ENCODE measurements at regions not wholly inside any gene's neighbourhood (a gene's known extent, or its start where the extent isn't known, plus 50 kb on each side); places are given as distances from the start of the nearest gene placed in this dataset.

- Mint-ChIP-seq H3K4me1 (no peaks in the 10 kb centered on the region), H3K27me3 (no peaks in the 10 kb centered on the region), H3K27ac (no peak overlapping the region), H3K36me3 (ENCODE audit: low read depth) (no peaks in the 10 kb centered on the region), H3K4me3 (no peak overlapping the region), H3K9me3 (no peaks in the 10 kb centered on the region)
- no peak for ATAC-seq (replicated peaks)
Measured at GRCh38 chr2:150631236-150631821, 143.9 kb upstream of the RND3 start.

DNA sequence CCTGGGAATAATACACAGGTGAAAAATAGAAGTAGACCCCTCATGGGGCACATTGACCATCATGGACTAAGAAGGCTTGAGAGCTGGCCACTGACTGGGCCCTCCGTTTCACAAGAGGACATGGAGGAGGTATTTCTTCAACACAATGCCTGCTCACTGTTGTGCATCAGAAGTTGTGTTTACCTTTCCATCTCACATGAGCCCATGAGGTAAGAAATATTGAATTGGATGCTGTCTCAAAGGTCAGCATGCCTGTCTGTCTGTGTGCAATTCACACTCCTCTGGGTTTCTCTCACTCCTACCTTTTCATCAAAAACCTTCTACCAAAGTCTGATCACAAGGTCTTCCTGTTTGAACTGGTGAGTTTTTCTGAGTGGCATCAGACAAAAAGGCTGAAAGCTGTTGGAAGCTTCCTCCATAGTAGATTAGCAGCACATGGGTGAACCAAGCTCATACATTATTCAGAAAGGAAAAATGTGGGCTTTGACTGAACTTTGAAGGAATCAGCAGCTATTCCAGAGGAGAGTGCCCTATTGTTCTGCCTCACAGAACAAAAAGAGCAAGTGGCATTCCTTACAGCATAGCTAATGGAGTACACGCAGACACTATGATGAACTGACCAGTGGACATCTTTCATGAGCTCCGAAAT is 143.2 kb upstream of the RND3 start:
- ATAC-seq (replicated peaks) = no peak

GRCh38 chr2:150627526-150627925 is 140.1 kb upstream of the RND3 start:
- Mint-ChIP-seq H3K36me3 (ENCODE audit: low read depth) (no peaks in the 10 kb centered on the region), H3K27me3 (no peaks in the 10 kb centered on the region), H3K4me1 (no peaks in the 10 kb centered on the region), H3K27ac (no peak overlapping the region), H3K9me3 (no peaks in the 10 kb centered on the region), H3K4me3 (no peak overlapping the region)
- ATAC-seq (replicated peaks) = no peak

More for the DNA sequence above, 143.2 kb upstream of the RND3 start:
- Mint-ChIP-seq H3K4me1 (no peaks in the 10 kb centered on the region), H3K4me3 (no peak overlapping the region), H3K9me3 (no peaks in the 10 kb centered on the region), H3K36me3 (ENCODE audit: low read depth) (no peaks in the 10 kb centered on the region), H3K27me3 (no peaks in the 10 kb centered on the region), H3K27ac (no peak overlapping the region)

GRCh38 chr2:150626934-150627411 is 139.5 kb upstream of the RND3 start:
- no peaks in the 10 kb centered on the region for H3K4me1 Mint-ChIP-seq
- H3K27ac Mint-ChIP-seq = no peak overlapping the region
- H3K27me3 Mint-ChIP-seq = no peaks in the 10 kb centered on the region
- no peaks in the 10 kb centered on the region for H3K9me3 Mint-ChIP-seq
- no peak overlapping the region for H3K4me3 Mint-ChIP-seq
- no peaks in the 10 kb centered on the region for H3K36me3 Mint-ChIP-seq (ENCODE audit: low read depth)
- no peak for ATAC-seq (replicated peaks)

GRCh38 chr2:150625741-150626140 is 138.3 kb upstream of the RND3 start:
- ATAC-seq (replicated peaks) = no peak
- Mint-ChIP-seq H3K27ac (no peak overlapping the region), H3K4me1 (no peaks in the 10 kb centered on the region), H3K36me3 (ENCODE audit: low read depth) (no peaks in the 10 kb centered on the region), H3K9me3 (no peaks in the 10 kb centered on the region), H3K4me3 (no peak overlapping the region), H3K27me3 (no peaks in the 10 kb centered on the region)

DNA sequence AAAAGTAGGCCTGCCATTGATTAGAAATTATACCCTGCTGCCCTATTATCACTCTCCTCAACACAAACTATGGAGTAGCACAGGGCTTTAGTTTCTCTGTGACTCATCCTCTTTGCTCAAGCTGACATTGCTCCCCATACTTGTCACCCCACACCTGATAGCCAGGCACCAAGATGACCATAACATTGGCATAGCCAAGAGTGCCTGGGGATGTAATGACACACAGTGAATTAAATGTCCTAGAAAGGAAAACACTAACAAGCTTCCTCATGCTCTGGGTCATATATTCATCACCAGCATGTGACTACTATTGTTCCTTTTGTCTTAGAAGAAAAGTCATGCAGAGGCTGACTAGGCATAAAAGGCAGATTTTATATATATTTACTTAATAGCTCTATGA is 137.8 kb upstream of the RND3 start:
- Mint-ChIP-seq H3K9me3 (no peaks in the 10 kb centered on the region), H3K4me3 (no peak overlapping the region)
- peak; percentile 9 for ATAC-seq (replicated peaks)

GRCh38 chr2:150624001-150624401 is 136.5 kb upstream of the RND3 start:
- H3K36me3 Mint-ChIP-seq (ENCODE audit: low read depth) = no peaks in the 10 kb centered on the region
- no peaks in the 10 kb centered on the region for H3K4me1 Mint-ChIP-seq
- H3K27me3 Mint-ChIP-seq = no peaks in the 10 kb centered on the region

More for the DNA sequence above, 137.8 kb upstream of the RND3 start:
- H3K4me1 Mint-ChIP-seq = no peaks in the 10 kb centered on the region
- H3K27ac Mint-ChIP-seq = no peak overlapping the region
- H3K36me3 Mint-ChIP-seq (ENCODE audit: low read depth) = no peaks in the 10 kb centered on the region
- H3K27me3 Mint-ChIP-seq = no peaks in the 10 kb centered on the region

GRCh38 chr2:150621526-150622213 is 134.2 kb upstream of the RND3 start:
- no peaks in the 10 kb centered on the region for H3K27me3 Mint-ChIP-seq
- H3K4me1 Mint-ChIP-seq = no peaks in the 10 kb centered on the region
- no peak overlapping the region for H3K27ac Mint-ChIP-seq
- ATAC-seq (replicated peaks) = no peak
- H3K36me3 Mint-ChIP-seq (ENCODE audit: low read depth) = no peaks in the 10 kb centered on the region
- H3K4me3 Mint-ChIP-seq = no peak overlapping the region
- H3K9me3 Mint-ChIP-seq = no peaks in the 10 kb centered on the region

More at GRCh38 chr2:150624001-150624401, 136.5 kb upstream of the RND3 start:
- ATAC-seq (replicated peaks) = no peak
- H3K4me3 Mint-ChIP-seq = no peak overlapping the region
- H3K9me3 Mint-ChIP-seq = no peaks in the 10 kb centered on the region
- no peak overlapping the region for H3K27ac Mint-ChIP-seq

- no peak overlapping the region for H3K4me3 Mint-ChIP-seq
- H3K27me3 Mint-ChIP-seq = no peaks in the 10 kb centered on the region
- H3K4me1 Mint-ChIP-seq = no peaks in the 10 kb centered on the region
- H3K9me3 Mint-ChIP-seq = no peaks in the 10 kb centered on the region
- ATAC-seq (replicated peaks) = no peak
- no peak overlapping the region for H3K27ac Mint-ChIP-seq
- no peaks in the 10 kb centered on the region for H3K36me3 Mint-ChIP-seq (ENCODE audit: low read depth)
Measured at GRCh38 chr2:150620855-150621254, 133.4 kb upstream of the RND3 start.

GRCh38 chr2:150620416-150620815 is 132.9 kb upstream of the RND3 start:
- H3K4me3 Mint-ChIP-seq = no peak overlapping the region
- H3K27me3 Mint-ChIP-seq = no peaks in the 10 kb centered on the region
- H3K9me3 Mint-ChIP-seq = no peaks in the 10 kb centered on the region
- H3K36me3 Mint-ChIP-seq (ENCODE audit: low read depth) = no peaks in the 10 kb centered on the region
- H3K4me1 Mint-ChIP-seq = no peaks in the 10 kb centered on the region
- H3K27ac Mint-ChIP-seq = no peak overlapping the region
- no peak for ATAC-seq (replicated peaks)

DNA sequence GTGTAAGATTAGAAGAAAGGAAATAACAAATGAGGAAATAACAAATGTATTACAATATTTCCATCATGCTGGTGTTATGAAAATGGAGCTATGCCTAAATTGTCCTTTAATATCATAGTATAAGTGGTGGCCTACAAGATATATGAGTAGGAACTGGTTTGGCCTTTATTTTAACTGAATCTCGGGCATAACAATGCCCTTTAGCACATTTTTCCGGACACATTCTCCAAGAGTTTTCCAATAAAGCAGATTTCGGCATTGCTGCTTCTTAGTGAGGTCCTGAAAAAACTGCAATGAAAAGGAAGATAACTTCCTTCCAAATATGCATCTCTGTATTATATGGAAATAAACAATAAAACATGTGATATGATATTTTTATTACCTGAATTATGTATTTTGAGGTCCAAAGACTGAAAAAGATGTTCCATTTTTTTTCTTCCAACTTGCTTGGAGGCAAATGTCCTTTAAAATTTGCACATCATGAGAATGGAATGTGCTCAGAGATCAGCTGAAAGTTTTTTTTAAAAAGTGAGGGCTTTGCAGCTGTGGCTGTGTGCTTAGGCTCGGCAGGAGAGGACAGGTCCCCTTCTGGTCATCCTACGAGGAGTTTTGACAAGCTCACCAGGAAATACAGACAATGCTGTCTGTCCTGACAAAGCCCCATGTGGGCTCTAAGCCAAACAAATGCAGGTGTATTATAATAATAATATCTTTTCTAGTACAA is 132.3 kb upstream of the RND3 start:
- Mint-ChIP-seq H3K4me1 (no peaks in the 10 kb centered on the region), H3K27ac (no peak overlapping the region), H3K4me3 (no peak overlapping the region), H3K27me3 (no peaks in the 10 kb centered on the region), H3K9me3 (no peaks in the 10 kb centered on the region), H3K36me3 (ENCODE audit: low read depth) (no peaks in the 10 kb centered on the region)
- no peak for ATAC-seq (replicated peaks)

GRCh38 chr2:150618245-150618895 is 130.9 kb upstream of the RND3 start:
- no peak overlapping the region for H3K4me3 Mint-ChIP-seq
- no peak for ATAC-seq (replicated peaks)
- H3K27ac Mint-ChIP-seq = no peak overlapping the region
- no peaks in the 10 kb centered on the region for H3K27me3 Mint-ChIP-seq
- no peaks in the 10 kb centered on the region for H3K4me1 Mint-ChIP-seq
- no peaks in the 10 kb centered on the region for H3K36me3 Mint-ChIP-seq (ENCODE audit: low read depth)
- H3K9me3 Mint-ChIP-seq = no peaks in the 10 kb centered on the region

DNA sequence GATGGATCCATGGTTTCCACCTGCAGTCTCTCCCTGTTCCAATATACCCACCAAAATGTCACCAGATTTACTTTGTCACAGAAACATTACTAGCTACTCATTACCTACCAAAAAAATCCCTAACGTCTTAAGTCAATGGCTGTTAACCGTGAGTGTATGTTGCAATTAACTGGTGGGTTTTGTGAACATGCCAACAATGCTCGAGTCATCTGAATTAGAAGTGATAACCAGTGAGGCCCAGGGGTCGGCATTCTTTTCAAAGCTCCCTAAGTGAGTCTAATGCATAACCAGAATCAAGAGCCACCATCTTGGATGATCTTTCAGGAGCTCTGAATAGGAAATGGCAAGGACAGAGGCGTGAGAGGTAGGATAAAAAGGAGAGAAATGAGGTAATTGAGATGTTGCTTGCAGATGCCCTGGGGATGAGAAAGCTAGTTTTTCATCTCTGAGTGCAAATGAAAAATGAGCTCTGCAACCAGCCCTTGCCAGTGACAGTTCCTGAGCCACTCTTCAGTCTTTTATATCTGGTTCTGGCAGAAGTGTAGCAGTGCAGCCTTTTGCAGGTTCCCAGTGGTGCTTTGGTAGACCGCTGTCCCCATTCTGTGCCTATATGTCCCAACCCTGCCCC is 130.0 kb upstream of the RND3 start:
- Mint-ChIP-seq H3K4me1 (no peaks in the 10 kb centered on the region), H3K4me3 (no peak overlapping the region), H3K27ac (no peak overlapping the region), H3K9me3 (no peaks in the 10 kb centered on the region), H3K36me3 (ENCODE audit: low read depth) (no peaks in the 10 kb centered on the region), H3K27me3 (no peaks in the 10 kb centered on the region)
- no peak for ATAC-seq (replicated peaks)
